Astrocyte of the spinal cord (primary cell): ENCODE measurements at regions not wholly inside any gene's neighbourhood (a gene's known extent, or its start where the extent isn't known, plus 50 kb on each side); places are given as distances from the start of the nearest gene placed in this dataset.

ENCODE experiments used
- DNase-seq: peaks from one replicate; pipeline ENCODE4 v3.0.0; 2011; ENCODE audit warnings: low read depth, low spot score
- H3K4me3 ChIP-seq: 2 replicates; pipeline ENCODE4 v1.5.1; 2011; ENCODE audit warnings: low read depth, mild to moderate bottlenecking, low read length, moderate library complexity
- CTCF ChIP-seq: IDR thresholded peaks from 2 replicates; pipeline ENCODE4 v1.5.1; 2012; ENCODE audit warnings: low read depth, mild to moderate bottlenecking, low read length, inconsistent platforms
- in situ Hi-C: cut with HindIII; loops from 2 replicates; pipeline ENCODE4 v1.10.0; 2017; ENCODE audit warnings: low sequenced_read_pairs

GRCh38 chr6:44678252-44678935, 290.9 kb downstream of the CDC5L start:
- TF ChIP-seq CTCF: no peak
- in situ Hi-C loops: no loop called here
- no peak overlapping the region for H3K4me3 ChIP-seq
- DNase-seq: no peak

GRCh38 chr6:44679438-44680201, 292.1 kb downstream of the CDC5L start:
- no peak for TF ChIP-seq CTCF
- DNase-seq: no peak
- in situ Hi-C loops: no loop called here
- H3K4me3 ChIP-seq: no peak overlapping the region

DNA sequence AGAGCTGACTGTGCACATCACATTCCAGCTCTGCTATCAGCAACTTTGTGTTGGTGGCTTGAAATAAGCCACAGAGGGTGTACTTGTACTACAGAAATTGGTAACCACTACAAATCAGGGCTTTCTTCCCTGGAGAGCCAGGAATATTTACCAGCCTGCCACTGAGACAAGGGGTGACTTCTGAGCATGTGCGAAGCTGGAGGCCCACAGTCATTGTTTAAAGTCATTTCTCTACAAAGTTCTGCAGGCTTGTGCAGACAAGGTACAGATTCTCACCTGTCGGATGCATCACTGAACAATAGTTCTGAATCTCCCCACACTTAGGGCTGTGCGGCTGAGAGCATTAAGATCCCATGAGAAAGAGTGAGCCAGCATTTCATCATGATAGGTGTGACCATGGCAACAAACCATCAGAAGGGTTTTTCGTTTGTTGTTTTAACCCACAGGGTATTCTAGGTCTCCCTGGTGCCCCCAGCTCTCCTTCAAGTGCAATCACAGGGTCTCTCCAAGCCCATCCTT, 292.8 kb downstream of the CDC5L start:
- in situ Hi-C loops: no loop called here
- H3K4me3 ChIP-seq: no peak overlapping the region
- no peak for TF ChIP-seq CTCF
- no peak for DNase-seq

DNA sequence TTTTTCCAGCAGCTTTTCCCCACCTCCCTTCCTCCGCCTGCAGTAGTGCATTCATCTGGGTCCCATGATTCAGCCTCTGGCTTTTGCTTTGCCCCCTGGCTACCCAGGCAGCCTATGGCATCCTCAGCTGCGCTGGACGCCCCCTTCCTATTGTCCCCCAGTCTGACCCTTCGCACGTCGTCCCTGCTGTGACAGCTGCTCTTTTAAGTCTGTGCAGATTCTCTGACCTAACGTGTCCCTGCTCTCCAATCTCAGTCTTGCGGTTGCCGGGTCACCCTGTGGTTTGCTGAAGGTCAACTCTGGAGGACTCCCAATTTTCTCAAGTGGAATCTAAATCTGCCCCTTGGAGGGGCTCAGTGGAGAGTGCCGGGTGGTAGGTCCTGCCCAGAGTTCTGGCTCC, 294.3 kb downstream of the CDC5L start:
- no peak overlapping the region for H3K4me3 ChIP-seq
- TF ChIP-seq CTCF: peak; percentile 16
- in situ Hi-C loops: no loop called here
- peak; percentile 65 for DNase-seq

DNA sequence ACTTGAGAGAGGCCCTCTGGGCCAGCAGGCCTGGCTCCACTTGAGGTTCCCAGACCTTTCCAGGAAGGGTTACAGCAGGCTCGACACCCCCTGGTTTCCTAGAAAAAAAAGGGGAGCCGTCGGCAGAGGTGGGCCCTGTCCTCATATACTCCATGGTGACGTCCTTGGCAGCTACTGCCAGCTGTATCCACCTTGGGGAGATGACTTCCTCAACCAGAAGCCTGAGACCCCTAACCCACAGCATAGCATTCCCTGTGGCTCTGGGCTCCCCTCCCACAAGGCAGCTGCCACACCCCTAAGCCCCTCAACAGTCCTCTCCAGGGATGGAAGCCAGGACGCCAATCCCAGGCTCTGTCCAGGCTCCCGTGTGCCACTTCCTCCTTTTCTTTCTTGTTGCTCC, 294.8 kb downstream of the CDC5L start:
- in situ Hi-C loops: no loop called here
- no peak for DNase-seq
- H3K4me3 ChIP-seq: no peak overlapping the region
- TF ChIP-seq CTCF: no peak

GRCh38 chr6:44682987-44683779, 295.7 kb downstream of the CDC5L start:
- in situ Hi-C loops: no loop called here
- TF ChIP-seq CTCF: no peak
- no peak for DNase-seq
- H3K4me3 ChIP-seq: no peak overlapping the region
